ENCODE measurements at regions not wholly inside any gene's neighbourhood (a gene's known extent, or its start where the extent isn't known, plus 50 kb on each side); places are given as distances from the start of the nearest gene placed in this dataset.

DNA sequence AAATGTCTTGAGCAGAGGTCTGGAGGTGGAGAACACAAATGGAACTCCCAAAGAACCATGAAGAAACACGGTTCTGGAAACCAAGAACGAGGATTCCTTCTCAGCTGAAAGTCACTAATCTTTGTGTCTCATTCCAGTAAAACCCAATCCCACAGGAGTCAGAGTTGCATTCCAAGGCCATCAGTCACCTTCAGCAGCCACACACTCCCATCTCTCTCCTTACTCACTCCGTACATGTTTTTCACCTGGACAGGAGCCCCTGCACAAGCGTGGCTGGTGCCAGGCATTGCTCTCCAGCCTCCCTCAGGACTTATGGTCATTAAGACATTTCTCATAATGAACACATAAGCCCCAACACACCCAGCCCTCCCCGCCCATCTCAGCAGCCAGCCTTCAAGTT lies 175.4 kb upstream of the SIX2 start:
- no peak overlapping the region for H3K27ac ChIP-seq (ENCODE audit: low read depth in 1 of 2, low read length in 2 of 2)
- DNase-seq: no peak
- H3K4me2 ChIP-seq (replicated peaks; ENCODE audit: extremely low read depth, low read length, poor library complexity, severe bottlenecking): no peak overlapping the region
- peaks cover 0 to 4% (median 2%) of the 10 kb centered on the region in 7 donors for H3K9me3 Mint-ChIP-seq
- no peak overlapping the region for H3K4me3 ChIP-seq (replicated peaks in 1 of 3; ENCODE audit: low read depth in 2 of 3, low read length in 3 of 3)
- peaks cover 9 to 13% of the 10 kb centered on the region in 2 donors for H3K27me3 ChIP-seq (ENCODE audit: control insufficient read depth in 2 of 2, insufficient read depth in 2 of 2, low read length in 2 of 2)
- H3K9ac ChIP-seq (ENCODE audit: insufficient read depth, low read length, poor library complexity, severe bottlenecking): no peak overlapping the region
- TF ChIP-seq, protein P1, sequence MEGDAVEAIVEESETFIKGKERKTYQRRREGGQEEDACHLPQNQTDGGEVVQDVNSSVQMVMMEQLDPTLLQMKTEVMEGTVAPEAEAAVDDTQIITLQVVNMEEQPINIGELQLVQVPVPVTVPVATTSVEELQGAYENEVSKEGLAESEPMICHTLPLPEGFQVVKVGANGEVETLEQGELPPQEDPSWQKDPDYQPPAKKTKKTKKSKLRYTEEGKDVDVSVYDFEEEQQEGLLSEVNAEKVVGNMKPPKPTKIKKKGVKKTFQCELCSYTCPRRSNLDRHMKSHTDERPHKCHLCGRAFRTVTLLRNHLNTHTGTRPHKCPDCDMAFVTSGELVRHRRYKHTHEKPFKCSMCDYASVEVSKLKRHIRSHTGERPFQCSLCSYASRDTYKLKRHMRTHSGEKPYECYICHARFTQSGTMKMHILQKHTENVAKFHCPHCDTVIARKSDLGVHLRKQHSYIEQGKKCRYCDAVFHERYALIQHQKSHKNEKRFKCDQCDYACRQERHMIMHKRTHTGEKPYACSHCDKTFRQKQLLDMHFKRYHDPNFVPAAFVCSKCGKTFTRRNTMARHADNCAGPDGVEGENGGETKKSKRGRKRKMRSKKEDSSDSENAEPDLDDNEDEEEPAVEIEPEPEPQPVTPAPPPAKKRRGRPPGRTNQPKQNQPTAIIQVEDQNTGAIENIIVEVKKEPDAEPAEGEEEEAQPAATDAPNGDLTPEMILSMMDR (IDR thresholded peaks at IDR 0.05): no peak
- no peaks in the 10 kb centered on the region for H3K9me3 ChIP-seq (replicated peaks in 1 of 2; ENCODE audit: control insufficient read depth in 1 of 2, insufficient read depth in 1 of 2, low read length in 2 of 2)
- 100% methylated on average over 5 of the region's 5 CpGs for WGBS (ENCODE audit: insufficient coverage)
- peaks cover 4% of the 10 kb centered on the region for H3K4me1 Mint-ChIP-seq
- peaks cover 22 to 45% (median 37%) of the 10 kb centered on the region in 3 donors for H3K27me3 Mint-ChIP-seq (ENCODE audit: low read depth in 3 of 3)
- H4K20me1 ChIP-seq (ENCODE audit: insufficient read depth, low read length): no peaks in the 10 kb centered on the region
- intact Hi-C loops (cut with micrococcal nuclease): no loop called here
- no peaks in the 10 kb centered on the region for H3K79me2 ChIP-seq (ENCODE audit: insufficient read depth, low read length)
- H3K36me3 Mint-ChIP-seq: no peaks in the 10 kb centered on the region
- H3K36me3 ChIP-seq (replicated peaks in 1 of 2; ENCODE audit: control insufficient read depth in 1 of 2, insufficient read depth in 2 of 2, low read length in 2 of 2): no peaks in the 10 kb centered on the region
- H3K4me1 ChIP-seq (ENCODE audit: control insufficient read depth in 1 of 2, insufficient read depth in 2 of 2, low read length in 2 of 2): no peaks in the 10 kb centered on the region
- H3K27ac Mint-ChIP-seq: no peak overlapping the region
- no peak overlapping the region for H3K4me3 Mint-ChIP-seq
- no peak overlapping the region for H2AFZ ChIP-seq (ENCODE audit: insufficient read depth, low read depth, low read length, poor library complexity, severe bottlenecking)

DNA sequence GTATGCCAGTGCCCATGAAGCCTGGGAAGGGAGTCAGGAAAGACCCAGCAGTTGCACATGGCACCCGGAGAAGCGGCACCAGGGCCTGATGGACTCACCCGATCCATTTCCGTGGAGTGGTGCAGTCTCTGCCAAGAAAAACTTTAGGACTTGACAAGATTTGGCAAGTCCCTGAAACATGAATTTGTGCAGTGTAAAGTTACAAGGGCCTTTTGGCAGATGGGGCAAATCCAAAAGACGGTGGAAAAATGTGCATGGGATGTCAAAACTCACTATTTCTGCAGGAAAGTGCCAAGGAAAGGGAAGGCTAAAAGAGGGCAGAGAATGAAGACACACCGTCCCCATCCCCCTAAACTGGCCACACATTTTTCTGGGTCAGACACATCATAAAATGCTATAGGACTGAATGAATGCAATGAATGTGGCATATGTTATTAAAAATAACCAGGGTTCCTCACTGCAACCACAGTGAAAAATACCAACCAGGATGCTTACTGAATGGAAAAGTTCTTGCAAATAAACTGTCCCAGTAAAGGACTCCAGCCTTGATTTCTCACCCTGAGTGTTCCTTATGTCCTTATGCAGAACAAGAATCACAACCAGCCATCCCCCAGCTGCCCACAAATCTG lies 173.5 kb upstream of the SIX2 start:
- Histone ChIP-seq H3K4me3 (replicated peaks in 1 of 3; ENCODE audit: low read depth in 2 of 3, low read length in 3 of 3) (no peak overlapping the region), H3K9me3 (replicated peaks in 1 of 2; ENCODE audit: control insufficient read depth in 1 of 2, insufficient read depth in 1 of 2, low read length in 2 of 2) (no peaks in the 10 kb centered on the region), H3K79me2 (ENCODE audit: insufficient read depth, low read length) (no peaks in the 10 kb centered on the region), H3K27me3 (ENCODE audit: control insufficient read depth in 2 of 2, insufficient read depth in 2 of 2, low read length in 2 of 2) (peaks cover 12 to 20% of the 10 kb centered on the region in 2 donors), H3K4me2 (replicated peaks; ENCODE audit: extremely low read depth, low read length, poor library complexity, severe bottlenecking) (no peak overlapping the region), H2AFZ (ENCODE audit: insufficient read depth, low read depth, low read length, poor library complexity, severe bottlenecking) (no peak overlapping the region), H3K36me3 (replicated peaks in 1 of 2; ENCODE audit: control insufficient read depth in 1 of 2, insufficient read depth in 2 of 2, low read length in 2 of 2) (no peaks in the 10 kb centered on the region), H3K4me1 (ENCODE audit: control insufficient read depth in 1 of 2, insufficient read depth in 2 of 2, low read length in 2 of 2) (peaks cover 8 to 10% of the 10 kb centered on the region in 2 donors), H3K27ac (ENCODE audit: low read depth in 1 of 2, low read length in 2 of 2) (no peak overlapping the region), H4K20me1 (ENCODE audit: insufficient read depth, low read length) (no peaks in the 10 kb centered on the region), H3K9ac (ENCODE audit: insufficient read depth, low read length, poor library complexity, severe bottlenecking) (no peak overlapping the region)
- 89% methylated on average over 5 of the region's 6 CpGs for WGBS (ENCODE audit: insufficient coverage)
- intact Hi-C loops (cut with micrococcal nuclease): no loop called here
- H3K4me3 Mint-ChIP-seq: peak overlapping the region in 1 of 2 donors; percentile 1
- H3K9me3 Mint-ChIP-seq: peaks cover 0 to 3% (median 2%) of the 10 kb centered on the region in 7 donors
- peaks cover 18 to 50% (median 34%) of the 10 kb centered on the region in 3 donors for H3K27me3 Mint-ChIP-seq (ENCODE audit: low read depth in 3 of 3)
- peaks cover 13% of the 10 kb centered on the region for H3K4me1 Mint-ChIP-seq
- TF ChIP-seq, protein P1 (IDR thresholded peaks at IDR 0.05): no peak
- no peaks in the 10 kb centered on the region for H3K36me3 Mint-ChIP-seq
- H3K27ac Mint-ChIP-seq: no peak overlapping the region
- DNase-seq: no peak

All from CD14-positive monocyte (primary cell).